Right ventricle myocardium superior (tissue), 1 donor: ENCODE measurements at regions not wholly inside any gene's neighbourhood (a gene's known extent, or its start where the extent isn't known, plus 50 kb on each side); places are given as distances from the start of the nearest gene placed in this dataset.

ENCODE experiments used
- ATAC-seq: fragments of 200-7000 bp; cut with Tn5 transposase; one replicate; pipeline ENCODE4 v1.9.1; 2020; ENCODE audit warnings: mild to moderate bottlenecking; ENCODE audit not compliant: poor library complexity
- DNase-seq: peaks from one replicate; pipeline ENCODE4 v3.0.0-alpha.2; 2020
- intact Hi-C: fragments of 100-400 bp; cut with DNase I; formaldehyde crosslinking; loops from one replicate; pipeline ENCODE4 v1.11.2; 2022
- donor health status: DM: no; HTN: yes; CAD: no; lungs with severe emphysema.

GRCh38 chr9:96136992-96137670, 164.8 kb downstream of the HSD17B3 start:
- peak; percentile 55 for ATAC-seq
- peak; percentile 69 for DNase-seq
- intact Hi-C loops, result no loop called here

DNA sequence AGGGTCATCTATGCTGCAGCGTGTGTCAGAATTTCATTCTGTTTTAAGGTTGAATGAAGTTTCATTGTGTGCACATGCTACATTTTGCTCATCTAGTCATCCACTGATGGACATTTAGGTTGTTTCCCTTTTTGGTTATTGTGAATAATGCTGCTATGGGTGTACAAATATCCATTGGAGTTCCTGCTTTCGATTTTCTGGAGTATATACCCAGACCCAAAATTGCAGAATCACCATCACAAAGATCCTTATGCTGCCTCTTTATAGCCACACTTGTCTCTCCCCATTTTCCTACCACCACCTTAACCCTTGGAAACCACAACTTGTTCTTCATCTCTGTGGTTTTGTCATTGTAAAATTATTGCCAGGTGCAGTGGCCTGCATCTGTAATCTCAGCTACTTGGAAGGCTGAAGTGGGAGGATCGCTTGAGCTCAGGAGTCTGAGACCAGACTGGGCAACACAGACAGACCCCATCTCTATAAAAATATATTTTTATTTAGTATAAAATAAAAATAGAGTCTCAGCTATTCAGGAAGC, 166.2 kb downstream of the HSD17B3 start:
- no peak for DNase-seq
- intact Hi-C loops, result no loop called here
- ATAC-seq, result no peak

DNA sequence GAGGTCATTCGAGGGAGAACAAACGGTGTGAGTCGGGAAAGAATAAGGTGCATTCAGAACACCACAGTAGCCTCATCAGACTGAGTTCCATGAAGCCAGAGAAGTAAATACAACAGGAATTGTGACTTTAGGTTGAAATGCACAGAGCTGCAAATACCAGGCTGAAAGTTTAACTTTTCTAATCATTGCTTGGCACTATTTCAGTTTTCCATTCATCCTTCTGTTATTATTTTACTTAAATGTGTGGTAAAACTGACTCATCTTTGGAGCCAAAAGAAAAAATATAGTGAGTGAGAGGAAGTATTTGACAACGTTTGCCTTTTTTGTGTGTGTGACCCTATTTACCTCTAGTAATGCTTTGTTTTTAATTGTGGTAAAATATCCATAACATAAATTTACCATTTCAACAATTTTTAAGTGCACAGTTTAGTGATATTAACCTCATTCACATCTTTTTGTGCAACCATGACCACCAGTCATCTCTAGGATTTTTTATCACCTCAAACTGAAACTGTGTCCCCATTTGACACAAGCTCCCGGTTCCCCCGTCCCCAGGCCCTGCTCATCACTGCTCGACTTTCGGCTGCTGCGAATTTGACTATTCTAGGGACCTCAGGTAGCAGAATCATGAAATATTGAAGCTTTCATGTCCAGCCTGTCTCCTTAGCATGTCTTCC, 166.8 kb downstream of the HSD17B3 start:
- ATAC-seq (no peak), DNase-seq (no peak)
- intact Hi-C loops, result no loop called here

GRCh38 chr9:96133321-96134021, 168.5 kb downstream of the HSD17B3 start:
- DNase-seq, result no peak
- intact Hi-C loops, result no loop called here
- no peak for ATAC-seq

GRCh38 chr9:96131825-96132224, 170.2 kb downstream of the HSD17B3 start:
- ATAC-seq (no peak), DNase-seq (no peak)
- intact Hi-C loops, result no loop called here

GRCh38 chr9:96130970-96131369, 171.0 kb downstream of the HSD17B3 start:
- ATAC-seq (no peak), DNase-seq (no peak)
- intact Hi-C loops, result no loop called here

GRCh38 chr9:96129747-96130146, 172.2 kb downstream of the HSD17B3 start:
- ATAC-seq (no peak), DNase-seq (no peak)
- intact Hi-C loops, result no loop called here

GRCh38 chr9:96128880-96129279, 173.1 kb downstream of the HSD17B3 start:
- DNase-seq (no peak), ATAC-seq (no peak)
- intact Hi-C loops, result no loop called here

DNA sequence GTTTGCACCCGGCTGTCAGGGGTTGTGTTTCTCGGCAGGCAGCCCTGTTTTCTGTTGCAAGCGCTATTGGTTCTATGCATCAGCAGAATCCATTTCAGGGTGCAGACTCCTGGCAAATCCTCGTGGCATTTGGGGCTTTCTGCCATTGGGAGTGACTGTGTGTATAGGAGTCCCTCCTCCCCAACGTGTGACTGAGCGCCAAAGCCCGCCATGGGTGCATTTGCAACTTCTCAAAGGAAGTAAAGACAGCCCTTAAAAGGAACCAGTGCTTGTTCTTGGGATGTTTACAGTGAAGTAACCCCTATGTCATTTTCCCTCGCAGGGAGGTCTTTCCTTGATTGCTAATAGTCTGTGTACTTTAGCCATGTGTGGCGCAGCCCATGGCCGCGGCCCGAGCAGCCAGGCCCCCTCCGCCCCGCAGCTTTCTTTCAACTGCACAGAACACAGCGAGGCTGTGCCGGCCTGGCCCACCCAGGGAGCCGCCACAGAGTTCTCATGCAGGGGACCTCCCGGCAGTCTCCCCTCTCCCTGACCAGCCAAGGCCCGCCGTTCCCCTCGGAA, 175.6 kb downstream of the HSD17B3 start:
- intact Hi-C loops, result no loop called here
- ATAC-seq (no peak), DNase-seq (no peak)

- no peak for DNase-seq
- no peak for ATAC-seq
- intact Hi-C loops, result no loop called here
Measured at GRCh38 chr9:96125624-96126023, 176.4 kb downstream of the HSD17B3 start.

GRCh38 chr9:96122751-96123150, 179.2 kb downstream of the HSD17B3 start:
- intact Hi-C loops, result no loop called here
- ATAC-seq (no peak), DNase-seq (no peak)

- no peak for DNase-seq
- ATAC-seq, result no peak
- intact Hi-C loops, result no loop called here
Measured at GRCh38 chr9:96122282-96122681, 179.7 kb downstream of the HSD17B3 start.

GRCh38 chr9:96121136-96121535, 180.8 kb downstream of the HSD17B3 start:
- intact Hi-C loops, result no loop called here
- ATAC-seq (no peak), DNase-seq (no peak)

- DNase-seq (no peak), ATAC-seq (no peak)
- intact Hi-C loops, result no loop called here
Measured at GRCh38 chr9:96117398-96118080, 184.4 kb downstream of the HSD17B3 start.

DNA sequence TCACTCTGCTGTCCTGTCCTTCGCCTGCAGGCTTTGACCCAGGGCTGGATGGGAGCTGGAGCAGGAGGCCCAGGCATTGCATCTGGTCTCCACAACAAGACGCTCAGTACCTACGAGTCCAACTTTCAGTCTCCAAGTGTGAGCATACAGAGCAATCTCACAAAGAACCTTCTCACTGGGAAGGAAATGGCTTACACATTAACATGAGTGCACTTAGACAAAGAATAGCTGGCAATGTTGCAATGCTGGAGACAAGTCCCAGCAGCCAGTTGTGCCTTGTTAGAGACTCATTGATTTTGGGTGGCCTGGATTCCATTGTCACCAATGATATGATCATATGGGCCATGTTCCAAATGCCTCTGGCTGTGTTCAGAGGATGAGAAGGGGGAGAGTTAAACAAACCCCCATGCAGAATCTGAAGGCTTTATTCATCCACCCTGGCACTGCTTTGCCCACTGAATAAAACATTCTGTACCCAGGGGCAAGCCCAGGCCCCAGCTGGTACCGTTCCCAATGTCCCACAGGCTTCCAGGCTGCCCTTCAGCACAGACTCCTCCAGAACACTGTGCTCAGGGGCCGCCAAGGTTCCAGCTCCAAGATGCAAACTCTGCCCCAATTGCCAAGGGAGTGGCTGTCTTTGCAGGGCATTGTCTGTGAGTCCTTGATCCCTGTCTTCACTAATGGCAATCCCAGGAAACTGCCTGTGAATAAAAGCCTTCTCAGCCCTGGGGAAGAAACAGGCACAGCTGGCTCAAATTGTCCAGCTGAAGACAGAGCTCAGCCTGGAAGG, 185.5 kb downstream of the HSD17B3 start:
- ATAC-seq, result no peak
- intact Hi-C loops, result no loop called here
- no peak for DNase-seq

GRCh38 chr9:96115836-96116235, 186.1 kb downstream of the HSD17B3 start:
- intact Hi-C loops, result no loop called here
- no peak for ATAC-seq
- DNase-seq, result no peak

- DNase-seq, result no peak
- intact Hi-C loops, result no loop called here
- ATAC-seq, result no peak
Measured at GRCh38 chr9:96113032-96113431, 188.9 kb downstream of the HSD17B3 start.

DNA sequence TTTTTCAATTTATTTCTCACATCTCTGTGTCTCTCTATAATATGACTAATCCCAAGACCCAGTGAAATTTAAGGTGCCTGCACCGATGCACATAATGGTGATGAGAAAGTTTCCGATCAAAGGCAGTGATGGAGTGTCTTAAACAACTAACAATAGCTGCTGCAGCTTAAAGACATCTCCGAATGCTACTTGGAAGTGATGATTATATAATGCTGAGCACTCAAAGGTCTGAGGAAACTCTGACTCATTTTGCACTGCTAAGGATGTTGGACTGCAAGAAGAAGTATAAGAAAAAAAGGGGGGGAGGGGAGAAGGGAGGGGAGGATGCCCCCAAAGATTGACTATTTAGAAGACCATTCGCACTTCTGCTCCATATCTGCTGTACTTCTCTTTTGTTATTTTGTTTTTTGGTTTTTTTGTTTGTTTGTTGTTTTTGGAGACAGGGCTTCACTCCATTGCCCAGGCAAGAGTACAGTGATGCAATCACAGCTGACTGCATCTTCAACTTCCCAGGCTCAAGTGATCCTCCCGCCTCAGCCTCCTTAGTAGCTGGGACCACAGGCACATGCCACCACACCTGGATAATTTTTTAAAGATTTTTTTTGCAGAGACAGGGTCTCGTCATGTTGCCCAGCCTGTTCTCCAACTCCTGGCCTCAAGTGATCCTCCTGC, 192.2 kb downstream of the HSD17B3 start:
- intact Hi-C loops, result no loop called here
- no peak for DNase-seq
- ATAC-seq, result no peak
